H1 (cell line): ENCODE measurements at regions not wholly inside any gene's neighbourhood (a gene's known extent, or its start where the extent isn't known, plus 50 kb on each side); places are given as distances from the start of the nearest gene placed in this dataset.

Experiments used
- CTCF ChIA-PET: fragments of 300-600 bp; sonication (Branson Sonifier 250); formaldehyde crosslinking; loops from one replicate; lab custom pipeline; 2021; ENCODE audit not compliant: partially characterized antibody; lab: Charles Lee
- POLR2A ChIA-PET: fragments of 300-600 bp; sonication (Branson Sonifier 250); formaldehyde crosslinking; loops from one replicate; lab custom pipeline; 2021; ENCODE audit warnings: inconsistent platforms; ENCODE audit not compliant: partially characterized antibody; lab: Charles Lee
- DNase-seq, 2 experiments: peaks; one replicate each; pipeline versions ENCODE4 v3.0.0 to v3.0.0-alpha.2; 2010 to 2022; ENCODE audit warnings: low spot score in 2 of 2, low read depth in 1 of 2, mixed read lengths in 1 of 2
- FAIRE-seq: peaks from 2 replicates; lab custom pipeline; 2011; peaks lifted over from hg19 to GRCh38; lab: Jason Lieb, UNC
- H2AFZ ChIP-seq: 2 replicates; pipeline ENCODE4 v1.8.1; 2012; ENCODE audit warnings: low read length, inconsistent platforms
- H2AK5ac ChIP-seq: 2 replicates; pipeline ENCODE4 v1.6.1; 2013; ENCODE audit warnings: low read depth, low read length
- H2BK120ac ChIP-seq: replicated peaks from 2 replicates; pipeline ENCODE3; 2013; ENCODE audit warnings: low read depth, low read length, inconsistent platforms
- H2BK12ac ChIP-seq: 2 replicates; pipeline ENCODE4 v1.6.1; 2013; ENCODE audit warnings: low read depth, low read length
- H2BK15ac ChIP-seq: 2 replicates; pipeline ENCODE4 v1.6.1; 2013; ENCODE audit warnings: low read length
- H2BK20ac ChIP-seq: 2 replicates; pipeline ENCODE4 v1.6.1; 2013; ENCODE audit warnings: low read length
- H2BK5ac ChIP-seq: 2 replicates; pipeline ENCODE4 v1.6.1; 2013; ENCODE audit warnings: low read depth, low read length
- H3K14ac ChIP-seq: 2 replicates; pipeline ENCODE4 v1.6.1; 2013; ENCODE audit warnings: inconsistent platforms; ENCODE audit not compliant: insufficient read length
- H3K18ac ChIP-seq: 2 replicates; pipeline ENCODE4 v1.6.1; 2013; ENCODE audit warnings: low read length; ENCODE audit errors: extremely low read depth
- H3K23ac ChIP-seq: 2 replicates; pipeline ENCODE4 v1.6.1; 2013; ENCODE audit warnings: inconsistent platforms; ENCODE audit not compliant: insufficient read length
- H3K23me2 ChIP-seq: 2 replicates; pipeline ENCODE4 v1.6.1; 2013; ENCODE audit warnings: low read depth, low read length
- H3K27ac ChIP-seq: 2 replicates; pipeline ENCODE4 v1.6.1; 2011; ENCODE audit warnings: low read depth, low read length, inconsistent platforms
- H3K27me3 ChIP-seq, 4 experiments: replicated peaks in 1 of 4; 1 replicate in 1 of 4; 2 replicates in 3 of 4; pipeline versions ENCODE4 v1.6.1 to v1.8.1; 2011 to 2013; ENCODE audit warnings: low read length in 3 of 4, mild to moderate bottlenecking in 3 of 4, inconsistent platforms in 2 of 4, mixed read lengths in 2 of 4, moderate library complexity in 1 of 4; ENCODE audit not compliant: control insufficient read depth in 3 of 4, insufficient read depth in 3 of 4; ENCODE audit errors: extremely low read depth in 1 of 4
- H3K36me3 ChIP-seq, 4 experiments: 2 replicates each; pipeline versions ENCODE4 v1.6.1 to v1.8.1; 2011 to 2013; ENCODE audit warnings: mild to moderate bottlenecking in 4 of 4, low read length in 3 of 4, moderate library complexity in 2 of 4, control low read depth in 1 of 4, inconsistent platforms in 1 of 4; ENCODE audit not compliant: insufficient read depth in 4 of 4, control insufficient read depth in 2 of 4
- H3K4ac ChIP-seq: replicated peaks from 2 replicates; pipeline ENCODE3; 2013; ENCODE audit warnings: low read length, low read depth, mixed read lengths, inconsistent platforms; ENCODE audit not compliant: insufficient read length
- H3K4me1 ChIP-seq, 4 experiments: replicated peaks in 1 of 4; 1 replicate in 1 of 4; 2 replicates in 3 of 4; pipeline versions ENCODE4 v1.6.1 to v1.8.1; 2011 to 2013; ENCODE audit warnings: low read length in 3 of 4, inconsistent platforms in 2 of 4, mixed read lengths in 1 of 4; ENCODE audit not compliant: insufficient read depth in 4 of 4, control insufficient read depth in 3 of 4
- H3K4me2 ChIP-seq, 2 experiments: 2 replicates each; pipeline versions ENCODE4 v1.6.1 to v1.8.1; 2011 to 2013; ENCODE audit warnings: low read depth in 2 of 2, low read length in 2 of 2, control low read depth in 1 of 2, inconsistent platforms in 1 of 2, mild to moderate bottlenecking in 1 of 2; ENCODE audit not compliant: insufficient read depth in 1 of 2
- H3K4me3 ChIP-seq, 4 experiments: fragments of 200-600, 300-600 bp in 1 of 4; sonication (generic), shearing (Covaris generic), sonication (Bioruptor Twin) in 1 of 4; 2 replicates each; pipeline versions ENCODE4 v1.5.1 to v1.8.1; 2011 to 2016; ENCODE audit warnings: low read length in 4 of 4, low read depth in 3 of 4, control low read depth in 2 of 4, inconsistent platforms in 2 of 4, mild to moderate bottlenecking in 2 of 4, mixed read lengths in 1 of 4, moderate library complexity in 1 of 4; ENCODE audit not compliant: insufficient read depth in 2 of 4; ENCODE audit errors: extremely low read depth in 1 of 4
- H3K56ac ChIP-seq: replicated peaks from 2 replicates; pipeline ENCODE3; 2013; ENCODE audit warnings: low read depth, mild to moderate bottlenecking, mixed read lengths, low read length, inconsistent platforms; ENCODE audit not compliant: insufficient read length
- H3K79me1 ChIP-seq: 2 replicates; pipeline ENCODE4 v1.6.1; 2013; ENCODE audit warnings: low read depth, low read length, control low read depth
- H3K79me2 ChIP-seq, 2 experiments: 2 replicates each; pipeline versions ENCODE4 v1.6.1 to v1.8.1; 2012 to 2013; ENCODE audit warnings: low read length in 2 of 2, mild to moderate bottlenecking in 2 of 2, inconsistent platforms in 1 of 2; ENCODE audit not compliant: insufficient read depth in 2 of 2, control insufficient read depth in 1 of 2
- H3K9ac ChIP-seq, 4 experiments: replicated peaks in 1 of 4; 1 replicate in 1 of 4; 2 replicates in 3 of 4; pipeline versions ENCODE4 v1.6.1 to v1.8.1; 2011 to 2013; ENCODE audit warnings: low read depth in 3 of 4, low read length in 3 of 4, control low read depth in 2 of 4, mild to moderate bottlenecking in 2 of 4, moderate library complexity in 2 of 4, inconsistent platforms in 1 of 4; ENCODE audit errors: extremely low read depth in 1 of 4
- H3K9me3 ChIP-seq, 2 experiments: 2 replicates each; pipeline versions ENCODE4 v1.6.1 to v1.8.1; 2012 to 2013; ENCODE audit warnings: mild to moderate bottlenecking in 2 of 2, moderate library complexity in 2 of 2, control low read depth in 1 of 2, inconsistent platforms in 1 of 2, low read depth in 1 of 2, low read length in 1 of 2, mixed read lengths in 1 of 2; ENCODE audit not compliant: insufficient read depth in 2 of 2
- H4K20me1 ChIP-seq, 2 experiments: replicated peaks in 1 of 2; 2 replicates each; pipeline versions ENCODE3 to v1.8.1; 2011 to 2013; ENCODE audit warnings: inconsistent platforms in 2 of 2, low read length in 2 of 2, mild to moderate bottlenecking in 1 of 2; ENCODE audit not compliant: insufficient read depth in 2 of 2, control insufficient read depth in 1 of 2
- H4K5ac ChIP-seq: 2 replicates; pipeline ENCODE4 v1.6.1; 2013; ENCODE audit warnings: low read length, low read depth, mixed read lengths, inconsistent platforms; ENCODE audit not compliant: insufficient read length
- H4K8ac ChIP-seq: 2 replicates; pipeline ENCODE4 v1.8.0; 2013; ENCODE audit warnings: mild to moderate bottlenecking, moderate library complexity, low read length, inconsistent platforms; ENCODE audit not compliant: insufficient read depth; ENCODE audit errors: extremely low read depth
- H4K91ac ChIP-seq: replicated peaks from 2 replicates; pipeline ENCODE3; 2013; ENCODE audit warnings: low read length, mixed read lengths, inconsistent platforms; ENCODE audit not compliant: insufficient read length
- ASH2L ChIP-seq: fragments of 200-600, 300-600 bp; sonication (generic); IDR thresholded peaks from one replicate; pipeline ENCODE4 v1.7.1; 2017; ENCODE audit warnings: low read length
- MAFK ChIP-seq: IDR thresholded peaks from 2 replicates; pipeline ENCODE4 v1.6.1; 2012; ENCODE audit warnings: low read depth, mild to moderate bottlenecking, improper control_type of control experiment, low read length
- SAP30 ChIP-seq: fragments of 300-600 bp; sonication (generic); IDR thresholded peaks from 2 replicates; pipeline ENCODE4 v1.7.1; 2012; ENCODE audit warnings: low read length, moderate library complexity, mild to moderate bottlenecking, inconsistent platforms; ENCODE audit not compliant: insufficient read depth, insufficient replicate concordance
- SIX5 ChIP-seq: IDR thresholded peaks from 2 replicates; pipeline ENCODE4 v1.6.1; 2011; ENCODE audit warnings: mild to moderate bottlenecking, low read depth, low read length
- WGBS, 2 experiments: shearing (Covaris generic) in 1 of 2; methylation state at CpG; one replicate each; pipeline versions ENCODE4 v1.1.6 to v1.1.7; 2013 to 2015; ENCODE audit warnings: low lambda C conversion rate in 2 of 2, mixed read lengths in 2 of 2, inconsistent platforms in 1 of 2, low coverage in 1 of 2, missing lambda C conversion rate in 1 of 2; ENCODE audit not compliant: insufficient replicate concordance in 2 of 2, insufficient coverage in 1 of 2, insufficient read length in 1 of 2; ENCODE audit errors: extremely low coverage in 1 of 2, missing lambda C conversion rate in 1 of 2; 5-methylcytosine and 5-hydroxymethylcytosine counted together
- TF ChIP-seq, protein P1 (sequence below): IDR thresholded peaks from 2 replicates; pipeline ENCODE4 v1.6.1; 2012; ENCODE audit warnings: inconsistent platforms

DNA sequence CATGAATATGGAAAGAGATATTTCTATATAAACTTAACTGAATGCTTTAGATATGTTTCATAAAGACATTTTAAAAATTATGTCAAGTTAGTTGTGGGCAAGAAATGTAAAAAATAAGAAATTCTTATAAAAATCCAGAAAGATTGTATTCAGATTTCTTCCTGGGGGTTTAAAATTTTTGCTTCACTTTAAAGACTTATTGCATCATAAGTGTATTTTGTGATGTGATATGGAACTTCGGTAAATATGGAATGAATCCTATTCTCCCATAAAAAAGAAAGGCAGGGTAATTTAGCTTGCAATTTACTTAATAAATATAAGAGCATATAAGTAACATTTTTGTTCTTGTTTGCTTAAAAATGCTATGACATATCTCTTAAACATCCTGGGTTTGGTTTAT lies 104.8 kb upstream of the CWC22 start:
- no peak overlapping the region for H2BK120ac ChIP-seq
- H3K23me2 ChIP-seq, result no peaks in the 10 kb centered on the region
- H3K18ac ChIP-seq, result no peak overlapping the region
- no peak overlapping the region for H2AK5ac ChIP-seq
- no peak overlapping the region for H3K9ac ChIP-seq
- no peak overlapping the region for H2BK15ac ChIP-seq
- H3K79me1 ChIP-seq, result no peaks in the 10 kb centered on the region
- H3K9me3 ChIP-seq, result no peaks in the 10 kb centered on the region
- WGBS, 2 experiments, result 90% methylated on average over 1 of the region's 1 CpG; no CpG with 5 or more reads in 1 of the 2 experiments
- ChIA-PET POLR2A (no interaction called here), CTCF (interaction anchor here (0.9 kb wide), 1 partner anchor 56 kb away, joined by 4 read pairs; no protein-coding TSS in a partner anchor)
- no peak overlapping the region for H4K8ac ChIP-seq
- no peaks in the 10 kb centered on the region for H3K27me3 ChIP-seq
- DNase-seq (no peak), FAIRE-seq (no peak)
- H2AFZ ChIP-seq, result no peak overlapping the region
- no peak overlapping the region for H4K91ac ChIP-seq
- H3K4ac ChIP-seq, result no peak overlapping the region
- no peak overlapping the region for H2BK20ac ChIP-seq
- no peaks in the 10 kb centered on the region for H3K36me3 ChIP-seq
- no peaks in the 10 kb centered on the region for H4K20me1 ChIP-seq
- no peak overlapping the region for H3K27ac ChIP-seq
- TF ChIP-seq SAP30, result no peak
- TF ChIP-seq MAFK, result no peak
- TF ChIP-seq ASH2L, result no peak
- TF ChIP-seq SIX5, result no peak
- TF ChIP-seq, protein P1, sequence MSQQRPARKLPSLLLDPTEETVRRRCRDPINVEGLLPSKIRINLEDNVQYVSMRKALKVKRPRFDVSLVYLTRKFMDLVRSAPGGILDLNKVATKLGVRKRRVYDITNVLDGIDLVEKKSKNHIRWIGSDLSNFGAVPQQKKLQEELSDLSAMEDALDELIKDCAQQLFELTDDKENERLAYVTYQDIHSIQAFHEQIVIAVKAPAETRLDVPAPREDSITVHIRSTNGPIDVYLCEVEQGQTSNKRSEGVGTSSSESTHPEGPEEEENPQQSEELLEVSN, result no peak
- no peak overlapping the region for H3K56ac ChIP-seq
- no peak overlapping the region for H3K4me3 ChIP-seq
- H3K14ac ChIP-seq, result no peak overlapping the region
- no peak overlapping the region for H2BK12ac ChIP-seq
- no peak overlapping the region for H3K4me2 ChIP-seq
- H3K23ac ChIP-seq, result no peak overlapping the region
- H4K5ac ChIP-seq, result no peak overlapping the region
- no peak overlapping the region for H2BK5ac ChIP-seq
- H3K79me2 ChIP-seq, result no peaks in the 10 kb centered on the region
- H3K4me1 ChIP-seq, result no peaks in the 10 kb centered on the region
